Suprapubic skin (tissue), 4 donors: ENCODE measurements at regions not wholly inside any gene's neighbourhood (a gene's known extent, or its start where the extent isn't known, plus 50 kb on each side); places are given as distances from the start of the nearest gene placed in this dataset.
A peak's percentile ranks its signal among the peaks of the same experiment; 100 is the strongest.

Experiments used
- DNase-seq, 2 donors: peaks; one replicate each; pipeline ENCODE4 v3.0.0-alpha.2; 2019; ENCODE audit warnings: low spot score in 2 of 2
- H3K27ac ChIP-seq: fragments of 200-600 bp; sonication (generic); one replicate; pipeline ENCODE4 v1.5.1; 2019
- H3K27me3 ChIP-seq: fragments of 200-600 bp; sonication (generic); one replicate; pipeline ENCODE4 v1.5.1; 2019
- H3K36me3 ChIP-seq: fragments of 200-600 bp; sonication (generic); one replicate; pipeline ENCODE4 v1.5.1; 2019
- H3K4me1 ChIP-seq: fragments of 200-600 bp; sonication (generic); one replicate; pipeline ENCODE4 v1.5.1; 2019
- H3K4me3 ChIP-seq: fragments of 200-600 bp; sonication (generic); one replicate; pipeline ENCODE4 v1.5.1; 2019; ENCODE audit warnings: mild to moderate bottlenecking
- H3K9me3 ChIP-seq: fragments of 200-600 bp; sonication (generic); one replicate; pipeline ENCODE4 v1.5.1; 2019
- CTCF ChIP-seq, 2 donors: fragments of 200-600 bp in 1 of 2; fragments of 450-650 bp in 1 of 2; sonication (generic) in 1 of 2; IDR thresholded peaks; one replicate each; pipeline ENCODE4 v1.5.1; 2016 to 2019; ENCODE audit warnings: antibody characterized with exemption in 2 of 2, mild to moderate bottlenecking in 1 of 2, moderate library complexity in 1 of 2
- EP300 ChIP-seq: sonication (generic); formaldehyde crosslinking; IDR thresholded peaks from one replicate; pipeline ENCODE4 v1.6.1; 2017; ENCODE audit warnings: antibody characterized with exemption
- POLR2A ChIP-seq, 2 donors: fragments of 450-650 bp; IDR thresholded peaks; one replicate each; pipeline ENCODE4 v1.6.1; 2017; ENCODE audit warnings: antibody characterized with exemption in 2 of 2, mild to moderate bottlenecking in 2 of 2, moderate library complexity in 2 of 2
- POLR2AphosphoS5 ChIP-seq, 3 donors: sonication (generic); formaldehyde crosslinking; IDR thresholded peaks; one replicate each; pipeline ENCODE4 v1.6.1; 2017; ENCODE audit warnings: antibody characterized with exemption in 3 of 3
- WGBS: methylation state at CpG from one replicate; pipeline ENCODE4 v1.1.5; 2018; 5-methylcytosine and 5-hydroxymethylcytosine counted together

- H3K4me1 ChIP-seq: no peaks in the 10 kb centered on the region
- H3K36me3 ChIP-seq: no peaks in the 10 kb centered on the region
- peaks cover 11% of the 10 kb centered on the region for H3K27me3 ChIP-seq
- WGBS: 61% methylated on average over 11 of the region's 11 CpGs
- H3K4me3 ChIP-seq: no peak overlapping the region
- no peak overlapping the region for H3K27ac ChIP-seq
- peak in 1 of 2 donors; percentile 26 for DNase-seq
- no peaks in the 10 kb centered on the region for H3K9me3 ChIP-seq
- no peak for TF ChIP-seq POLR2A (IDR thresholded peaks at IDR 0.05)
- no peak for TF ChIP-seq EP300
- no peak for TF ChIP-seq POLR2AphosphoS5 (IDR thresholded peaks at IDR 0.05)
- no peak for TF ChIP-seq CTCF (IDR thresholded peaks at IDR 0.05)
These were observed 442.2 kb downstream of the TCERG1L start for GRCh38 chr10:130869179-130869841.

GRCh38 chr10:130871406-130871805, 440.1 kb downstream of the TCERG1L start:
- WGBS: 0% methylated on average over 1 of the region's 1 CpG
- Histone ChIP-seq H3K36me3 (no peaks in the 10 kb centered on the region), H3K4me1 (no peaks in the 10 kb centered on the region), H3K27me3 (peaks cover 11% of the 10 kb centered on the region), H3K27ac (no peak overlapping the region), H3K4me3 (no peak overlapping the region), H3K9me3 (no peaks in the 10 kb centered on the region)
- peak in 1 of 2 donors; percentile 28 for DNase-seq
- TF ChIP-seq POLR2A (IDR thresholded peaks at IDR 0.05): no peak
- no peak for TF ChIP-seq POLR2AphosphoS5 (IDR thresholded peaks at IDR 0.05)
- no peak for TF ChIP-seq EP300
- no peak for TF ChIP-seq CTCF (IDR thresholded peaks at IDR 0.05)

DNA sequence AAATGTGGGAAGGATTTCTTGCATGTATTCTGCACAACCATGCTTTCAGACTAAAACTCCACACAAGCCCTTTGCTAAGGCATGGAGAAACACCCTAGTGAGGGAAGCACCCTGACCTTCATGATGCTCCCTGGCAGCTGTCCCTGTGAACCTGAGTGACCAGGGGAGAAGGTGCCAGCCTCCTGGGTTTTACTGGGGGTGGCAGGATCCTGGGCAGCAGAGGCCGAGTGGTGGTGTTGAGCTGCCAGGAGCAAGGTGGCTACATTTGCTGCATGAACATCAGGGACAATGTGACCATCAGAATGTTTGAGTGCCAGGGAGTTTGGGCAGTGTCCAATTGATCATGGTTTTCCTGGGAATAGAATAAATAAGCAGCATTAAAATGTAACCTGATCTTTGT, 437.9 kb downstream of the TCERG1L start:
- Histone ChIP-seq H3K27ac (no peak overlapping the region), H3K4me3 (no peak overlapping the region), H3K9me3 (no peaks in the 10 kb centered on the region), H3K27me3 (peaks cover 5% of the 10 kb centered on the region), H3K4me1 (no peaks in the 10 kb centered on the region), H3K36me3 (no peaks in the 10 kb centered on the region)
- WGBS: 92% methylated on average over 1 of the region's 1 CpG
- no peak for TF ChIP-seq POLR2AphosphoS5 (IDR thresholded peaks at IDR 0.05)
- TF ChIP-seq EP300: no peak
- TF ChIP-seq CTCF (IDR thresholded peaks at IDR 0.05): no peak
- no peak for TF ChIP-seq POLR2A (IDR thresholded peaks at IDR 0.05)
- peak in 1 of 2 donors; percentile 31 for DNase-seq

DNA sequence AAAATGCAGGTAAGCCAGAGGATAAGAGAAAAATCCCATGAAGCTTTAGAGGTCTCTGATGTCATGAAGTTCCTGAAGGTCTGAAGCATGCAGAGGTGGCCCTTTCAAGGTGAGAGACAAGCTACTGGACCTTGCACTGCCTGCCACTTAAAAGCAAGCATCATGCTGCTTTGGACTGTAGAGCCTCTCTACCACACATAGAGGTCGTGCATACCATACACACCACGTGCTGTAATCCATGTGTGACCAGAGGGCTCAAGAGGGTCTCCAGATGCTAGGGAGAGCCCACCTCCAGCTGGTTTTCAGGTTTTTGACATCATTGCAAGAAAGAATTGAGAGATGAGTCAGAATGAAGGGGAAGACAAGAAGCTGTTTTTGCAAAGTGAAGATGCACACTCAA, 436.4 kb downstream of the TCERG1L start:
- Histone ChIP-seq H3K36me3 (no peaks in the 10 kb centered on the region), H3K27me3 (peaks cover 5% of the 10 kb centered on the region), H3K4me1 (no peaks in the 10 kb centered on the region), H3K4me3 (no peak overlapping the region), H3K9me3 (no peaks in the 10 kb centered on the region), H3K27ac (no peak overlapping the region)
- DNase-seq: no peak
- TF ChIP-seq EP300 (no peak), POLR2A (IDR thresholded peaks at IDR 0.05) (no peak), POLR2AphosphoS5 (IDR thresholded peaks at IDR 0.05) (no peak), CTCF (IDR thresholded peaks at IDR 0.05) (no peak)
- WGBS: 38% methylated on average over 2 of the region's 2 CpGs

DNA sequence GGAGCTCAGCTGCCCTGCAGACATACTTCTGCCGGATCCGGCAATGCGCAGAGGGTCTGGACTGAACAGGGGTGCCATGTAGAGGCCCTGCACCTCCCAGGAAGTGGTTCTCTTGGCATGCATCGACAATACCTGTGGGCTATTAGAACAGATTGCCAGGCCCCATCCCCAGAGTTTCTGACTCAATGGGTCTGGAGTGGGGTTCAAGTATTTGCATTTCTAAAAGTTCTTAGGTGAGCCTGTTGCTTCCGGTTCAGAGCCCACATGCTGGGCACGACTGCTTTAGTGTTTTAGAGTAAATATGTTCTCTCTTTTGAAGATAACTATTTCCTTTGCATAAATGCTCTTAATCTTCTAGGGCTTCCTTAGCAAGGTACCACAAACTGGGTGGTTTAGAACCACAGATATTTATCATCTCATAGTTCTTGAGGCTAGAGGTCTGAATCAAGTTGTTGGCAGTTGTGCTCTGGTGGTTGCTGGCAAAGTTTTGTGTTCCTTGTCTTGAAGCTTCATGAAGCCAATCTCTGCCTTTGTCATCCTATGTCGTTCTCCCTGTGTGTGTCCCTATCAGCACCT, 435.5 kb downstream of the TCERG1L start:
- DNase-seq: peak in 1 of 2 donors; percentile 47
- 88% methylated on average over 6 of the region's 7 CpGs for WGBS
- Histone ChIP-seq H3K9me3 (no peaks in the 10 kb centered on the region), H3K4me3 (no peak overlapping the region), H3K27me3 (peaks cover 5% of the 10 kb centered on the region), H3K27ac (no peak overlapping the region), H3K36me3 (no peaks in the 10 kb centered on the region), H3K4me1 (no peaks in the 10 kb centered on the region)
- TF ChIP-seq POLR2A (IDR thresholded peaks at IDR 0.05) (no peak), EP300 (no peak), POLR2AphosphoS5 (IDR thresholded peaks at IDR 0.05) (no peak), CTCF (IDR thresholded peaks at IDR 0.05) (no peak)
